ENCODE measurements at regions not wholly inside any gene's neighbourhood (a gene's known extent, or its start where the extent isn't known, plus 50 kb on each side); places are given as distances from the start of the nearest gene placed in this dataset.
A peak's percentile ranks its signal among the peaks of the same experiment; 100 is the strongest.

DNA sequence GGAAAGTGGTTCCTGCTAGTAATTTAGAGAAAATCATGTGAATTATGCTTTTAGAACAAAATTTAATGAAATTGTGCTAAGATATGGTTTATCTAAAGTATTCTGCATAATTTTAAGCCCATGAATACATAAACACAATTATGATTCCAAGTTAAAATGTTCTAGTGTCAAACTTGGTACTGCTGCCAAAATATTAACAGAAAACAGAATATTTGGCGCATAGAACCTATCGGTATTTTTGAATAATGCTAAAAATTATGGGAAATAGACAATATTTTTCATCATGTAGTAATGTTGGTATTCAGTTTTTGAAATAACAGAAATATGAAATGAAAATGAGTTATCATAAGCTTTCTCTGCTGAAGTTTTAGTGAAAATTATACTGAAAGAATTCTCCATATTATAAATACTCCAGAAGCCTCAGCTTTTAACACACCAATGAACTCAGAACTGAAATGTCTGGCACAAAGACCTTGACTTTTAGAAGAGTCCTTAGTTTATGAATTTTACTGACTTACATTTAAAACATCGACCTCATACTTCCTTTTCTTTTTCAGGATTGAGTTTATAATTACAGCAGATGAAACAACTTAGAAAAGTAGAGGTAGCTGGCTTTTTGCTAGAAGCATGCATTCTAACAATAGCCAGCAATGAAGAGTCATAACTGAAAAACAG lies 1192.3 kb upstream of the GJE1 start:
- DNase-seq (ENCODE audit: low spot score) = no peak
- no peak for ATAC-seq

GRCh38 chr6:140932909-140933308 lies 1199.8 kb upstream of the GJE1 start:
- DNase-seq (ENCODE audit: low spot score) = no peak
- no peak for ATAC-seq

GRCh38 chr6:140931581-140931980 lies 1201.1 kb upstream of the GJE1 start:
- ATAC-seq = no peak
- no peak for DNase-seq (ENCODE audit: low spot score)

DNA sequence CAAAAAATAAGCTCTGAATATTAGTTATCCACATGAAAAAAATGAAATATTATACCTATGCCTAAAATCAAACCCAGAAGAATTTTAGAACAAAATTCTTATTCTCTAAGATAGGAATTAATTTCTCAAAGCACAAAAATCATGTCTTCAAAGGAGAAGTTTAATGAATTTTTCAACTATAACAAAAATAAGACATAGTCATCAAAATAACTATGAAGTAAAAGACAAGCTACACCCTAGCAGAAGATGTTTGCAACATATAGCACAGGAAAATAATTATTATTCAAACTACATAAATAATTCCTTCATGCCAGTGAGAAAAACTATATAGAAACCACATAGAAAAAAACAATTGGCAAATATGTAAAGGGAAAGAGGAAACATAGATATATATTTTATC lies 1203.6 kb upstream of the GJE1 start:
- no peak for DNase-seq (ENCODE audit: low spot score)

DNA sequence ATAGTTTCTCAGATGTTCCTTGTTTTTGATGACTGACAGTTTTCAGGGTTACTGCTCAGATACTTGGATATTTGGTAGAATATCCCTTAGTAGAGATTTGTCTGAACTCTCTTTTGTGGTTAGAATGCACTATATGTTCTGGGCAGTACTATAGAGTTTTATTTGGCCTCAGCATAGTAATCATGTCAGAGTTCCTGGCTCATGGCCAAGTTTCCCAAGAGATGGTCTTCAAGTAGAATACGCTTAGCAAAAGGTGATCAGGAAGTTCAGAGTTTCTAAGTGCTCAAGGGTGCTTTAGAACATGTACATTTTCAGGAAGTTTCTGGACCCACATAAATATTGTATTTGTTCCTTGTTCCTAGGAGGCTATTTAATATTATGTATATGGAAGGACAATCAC lies 1209.7 kb upstream of the GJE1 start:
- ATAC-seq = no peak
- DNase-seq (ENCODE audit: low spot score) = no peak

More for the DNA sequence above, 1203.6 kb upstream of the GJE1 start:
- ATAC-seq = no peak

DNA sequence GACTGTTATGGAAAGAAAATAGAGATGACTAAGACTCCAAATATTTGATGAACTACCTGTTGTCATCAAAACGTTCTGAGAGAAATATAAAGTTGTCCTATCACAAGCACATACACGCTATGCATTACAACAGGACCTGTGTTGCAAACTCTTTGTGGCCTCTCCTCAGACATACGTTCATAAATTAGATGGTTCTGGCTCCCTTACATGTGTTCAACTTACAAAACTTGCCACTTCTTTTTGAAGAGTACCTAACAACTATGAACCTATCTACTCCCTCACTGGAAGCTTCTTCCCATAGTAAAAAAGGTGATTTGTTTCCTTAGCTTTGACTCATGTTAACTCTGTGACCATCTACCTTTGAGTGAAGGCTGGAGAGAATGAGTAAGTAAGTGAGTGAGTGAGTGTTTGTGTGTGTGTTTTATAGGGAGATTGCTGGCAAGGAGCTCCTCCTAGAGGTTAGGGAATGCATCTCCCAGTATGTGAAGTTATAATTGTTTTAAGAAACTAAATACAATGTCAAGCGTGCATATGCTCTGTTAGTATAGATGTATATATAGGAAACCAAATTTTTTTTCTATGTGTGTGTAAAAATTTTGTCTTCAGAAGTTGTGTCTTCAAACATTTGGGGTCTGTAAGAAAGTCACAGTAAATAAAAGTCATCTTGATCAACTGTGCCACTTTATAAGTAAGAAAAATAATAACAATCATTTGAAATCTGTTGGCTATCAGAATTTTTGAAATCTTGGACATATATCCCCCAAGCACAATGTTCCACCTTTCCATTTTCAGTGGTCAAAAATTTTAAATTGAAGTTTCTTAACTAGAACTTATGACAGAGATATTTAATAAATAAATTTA lies 1211.1 kb upstream of the GJE1 start:
- DNase-seq (ENCODE audit: low spot score) (no peak), ATAC-seq (peak; percentile 92)

GRCh38 chr6:140917911-140918310 lies 1214.8 kb upstream of the GJE1 start:
- no peak for ATAC-seq
- no peak for DNase-seq (ENCODE audit: low spot score)

DNA sequence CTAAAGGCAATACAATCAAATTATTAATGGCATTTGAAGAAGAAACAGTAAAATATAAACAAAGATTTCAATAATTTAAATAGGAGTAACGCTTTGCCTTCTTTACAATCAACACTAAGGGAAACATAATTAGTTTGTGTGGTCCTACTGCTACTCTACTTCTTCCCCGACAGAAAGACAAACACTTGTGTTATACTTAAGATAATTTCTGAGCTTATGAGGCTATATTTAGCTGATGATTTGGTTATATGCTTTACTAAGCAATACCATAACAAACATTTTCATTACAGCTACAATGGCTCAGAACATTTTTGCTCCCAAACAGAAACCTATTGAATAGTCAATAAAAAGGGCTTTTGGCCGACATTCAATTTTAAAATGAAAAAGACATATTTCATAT lies 1217.2 kb upstream of the GJE1 start:
- ATAC-seq (no peak), DNase-seq (ENCODE audit: low spot score) (no peak)

GRCh38 chr6:140915103-140915502 lies 1217.6 kb upstream of the GJE1 start:
- ATAC-seq (no peak), DNase-seq (ENCODE audit: low spot score) (no peak)

DNA sequence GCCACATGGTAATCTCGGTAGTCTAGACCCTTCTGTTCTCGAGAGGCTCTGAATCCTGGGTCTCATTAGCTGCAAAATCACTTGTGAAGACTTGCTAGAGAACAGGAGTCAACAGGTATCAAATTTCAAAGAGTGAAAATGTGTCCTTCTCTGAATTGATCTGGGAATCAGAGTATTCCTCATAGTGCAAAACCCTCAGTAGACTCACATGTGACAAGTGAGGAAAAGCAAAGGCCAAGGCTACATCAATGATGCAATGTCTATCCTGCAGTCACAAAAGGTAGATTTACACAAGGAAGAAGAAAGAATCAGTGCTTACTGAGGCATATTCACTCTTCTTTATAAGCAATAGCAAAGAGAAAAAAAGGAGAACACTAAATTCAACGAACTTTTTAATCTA lies 1220.0 kb upstream of the GJE1 start:
- no peak for DNase-seq (ENCODE audit: low spot score)
- no peak for ATAC-seq

GRCh38 chr6:140909625-140910024 lies 1223.1 kb upstream of the GJE1 start:
- ATAC-seq = no peak
- DNase-seq (ENCODE audit: low spot score) = no peak

DNA sequence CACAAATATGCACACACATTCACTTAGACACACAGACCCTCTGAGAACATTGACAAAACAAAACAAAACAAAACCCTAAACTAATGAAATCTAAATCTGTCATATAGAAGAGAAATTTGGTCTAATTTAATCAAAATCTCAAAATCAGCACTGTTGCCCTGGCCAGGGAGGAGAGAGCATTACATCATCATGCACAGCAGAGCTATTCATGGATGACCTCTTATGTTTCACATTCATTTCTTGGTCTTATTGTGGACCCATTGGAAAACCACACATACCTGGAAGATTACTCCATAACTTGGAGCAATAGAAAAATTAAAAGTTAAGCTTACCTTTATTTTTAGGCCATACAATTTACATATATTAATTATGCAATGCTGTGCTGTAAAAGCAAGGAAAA lies 1223.6 kb upstream of the GJE1 start:
- no peak for ATAC-seq
- no peak for DNase-seq (ENCODE audit: low spot score)

- DNase-seq (ENCODE audit: low spot score) (no peak), ATAC-seq (no peak)
Observed at GRCh38 chr6:140908505-140908904, 1224.2 kb upstream of the GJE1 start.

DNA sequence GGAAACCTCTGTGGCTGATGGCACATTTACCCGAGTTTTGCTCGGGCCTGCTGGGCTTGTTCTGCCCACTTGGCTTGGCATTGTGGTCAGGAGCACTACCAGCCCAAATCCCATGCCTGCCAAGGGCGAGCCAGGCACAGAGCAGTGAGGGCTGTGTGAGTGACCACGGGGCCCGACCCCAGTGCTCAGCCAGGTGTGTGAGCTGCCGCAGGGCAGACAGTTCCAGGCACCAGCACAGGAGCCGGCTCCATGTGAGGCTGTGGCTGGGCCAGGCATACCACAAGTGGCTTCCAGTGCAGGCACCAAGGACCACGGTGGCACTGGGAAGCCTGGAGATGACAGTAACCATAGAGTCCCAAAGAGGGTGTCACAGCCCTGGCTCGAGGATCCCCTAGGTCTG lies 1225.5 kb upstream of the GJE1 start:
- no peak for ATAC-seq

DNA sequence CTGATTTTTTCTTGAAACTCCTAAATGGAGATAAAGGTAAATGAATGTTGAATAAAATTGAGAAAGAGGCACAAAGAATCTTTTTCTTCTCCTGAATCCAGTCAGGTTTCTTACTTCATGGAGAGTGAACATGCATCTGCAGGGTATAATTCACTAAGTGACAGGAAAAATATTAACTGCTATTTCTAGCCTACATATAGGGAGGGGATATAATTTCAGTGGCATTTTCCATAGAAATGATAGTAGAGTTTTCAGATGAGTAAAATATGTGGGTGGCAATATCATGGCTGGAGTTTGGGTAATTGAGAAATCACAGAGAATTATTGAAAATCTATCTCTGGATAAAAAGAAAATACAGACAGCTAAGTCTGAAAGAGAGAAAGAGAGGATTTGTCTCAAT lies 1227.0 kb upstream of the GJE1 start:
- DNase-seq (ENCODE audit: low spot score) (no peak), ATAC-seq (no peak)

More for the DNA sequence above, 1225.5 kb upstream of the GJE1 start:
- DNase-seq (ENCODE audit: low spot score) = no peak

GRCh38 chr6:140905050-140905449 lies 1227.7 kb upstream of the GJE1 start:
- ATAC-seq (no peak), DNase-seq (ENCODE audit: low spot score) (no peak)

DNA sequence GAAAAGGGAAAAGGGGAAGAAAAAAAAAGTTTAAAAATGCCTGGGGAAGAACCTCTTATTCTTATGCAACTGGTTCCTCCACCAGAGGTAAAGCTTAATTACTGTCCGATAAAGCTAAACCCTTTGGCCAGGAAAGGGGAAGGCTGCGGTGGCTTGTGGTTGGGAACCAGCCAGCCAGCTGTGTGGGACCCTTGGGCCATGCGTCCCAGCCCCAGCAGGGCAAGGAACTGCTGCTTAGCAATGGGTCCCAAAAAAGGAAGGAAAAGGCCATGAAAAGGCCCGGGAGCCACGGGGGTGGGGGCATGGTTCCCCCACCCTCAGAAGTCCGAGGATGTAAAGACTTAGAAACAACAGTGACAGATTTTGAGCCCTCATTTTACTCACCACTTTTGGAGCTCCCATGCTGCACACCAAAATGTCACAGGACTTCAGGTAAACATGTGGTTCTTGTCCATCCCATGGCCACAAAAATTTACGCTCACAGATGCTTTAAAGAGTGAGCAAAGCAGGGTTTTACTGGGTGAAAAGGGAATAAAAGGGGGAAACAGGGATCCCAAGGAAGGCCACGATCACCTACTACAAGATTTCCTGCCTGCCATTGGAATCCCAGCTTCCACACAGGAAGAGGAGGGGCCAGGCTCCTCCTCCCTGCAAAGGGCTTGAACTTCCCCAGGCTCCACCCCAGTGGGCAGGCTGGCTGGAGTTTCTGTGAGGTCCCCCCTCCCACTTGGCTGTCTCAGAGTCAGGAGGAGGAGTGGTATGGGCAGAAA lies 1234.7 kb upstream of the GJE1 start:
- DNase-seq (ENCODE audit: low spot score) = no peak
- ATAC-seq = peak; percentile 44

DNA sequence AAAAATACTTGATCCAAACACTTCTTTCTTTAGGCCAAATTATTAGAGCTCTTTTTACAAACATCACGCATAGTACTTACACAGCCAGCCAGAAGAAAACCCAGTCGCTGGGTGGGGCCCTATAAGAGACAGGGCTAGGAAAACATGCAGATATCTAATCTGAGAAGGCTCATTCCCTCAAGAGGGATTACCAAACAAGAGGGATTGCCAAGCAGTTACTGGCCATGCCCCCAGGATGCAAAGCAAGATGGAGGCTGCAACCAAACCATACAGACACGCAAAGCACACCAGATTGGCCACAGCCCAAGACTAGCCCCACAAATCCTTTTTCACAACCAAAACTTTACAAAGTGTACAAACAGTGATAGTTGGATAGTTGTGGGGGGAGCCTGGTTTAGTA lies 1235.4 kb upstream of the GJE1 start:
- ATAC-seq = no peak
- no peak for DNase-seq (ENCODE audit: low spot score)

- no peak for ATAC-seq
Observed at GRCh38 chr6:140893432-140893831, 1239.3 kb upstream of the GJE1 start.

DNA sequence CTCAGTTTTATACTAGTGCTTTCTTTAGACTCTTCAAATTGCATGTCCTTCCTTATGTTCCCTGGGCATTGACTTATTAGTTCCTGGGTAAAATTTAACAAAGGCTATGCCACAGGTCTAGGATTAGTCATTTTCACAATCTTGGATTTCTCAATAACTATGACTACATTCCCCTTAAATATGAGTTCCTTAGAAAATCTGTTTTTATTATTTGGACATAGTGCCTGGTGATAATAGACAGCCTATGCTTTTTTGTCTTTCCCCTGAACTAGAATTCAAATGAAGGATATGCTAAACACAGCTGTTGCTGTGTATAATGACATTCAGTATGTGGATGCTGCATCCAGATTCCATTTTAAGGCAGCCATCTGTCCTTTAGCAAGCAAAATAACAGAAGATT lies 1252.8 kb upstream of the GJE1 start:
- DNase-seq (ENCODE audit: low spot score) (no peak), ATAC-seq (no peak)

More at GRCh38 chr6:140893432-140893831, 1239.3 kb upstream of the GJE1 start:
- DNase-seq (ENCODE audit: low spot score) = no peak

DNA sequence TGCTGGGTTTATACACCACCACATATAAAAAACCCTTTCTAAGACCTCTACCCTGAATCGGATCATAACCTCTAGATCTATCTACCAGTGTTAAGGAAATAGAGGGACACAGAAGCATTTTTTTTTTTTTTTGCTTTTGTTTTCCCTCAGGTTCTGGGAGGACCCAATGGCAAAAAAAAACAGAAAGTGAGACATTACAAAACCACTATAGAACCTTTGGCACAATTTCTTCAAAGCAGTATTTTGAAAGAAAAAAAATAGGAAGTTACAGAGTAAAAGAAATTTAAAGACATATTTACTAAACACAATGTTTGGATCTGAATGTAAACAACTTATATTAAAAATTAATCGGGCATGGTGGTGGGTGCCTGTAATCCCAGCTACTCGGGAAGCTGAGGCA lies 1258.7 kb upstream of the GJE1 start:
- ATAC-seq = no peak
- DNase-seq (ENCODE audit: low spot score) = no peak

- DNase-seq (ENCODE audit: low spot score) (no peak), ATAC-seq (no peak)
Observed at GRCh38 chr6:140872885-140873284, 1259.8 kb upstream of the GJE1 start.

Measured in left lobe of liver (tissue), 2 donors.